Subcutaneous abdominal adipose tissue (tissue), 5 donors: ENCODE measurements at regions not wholly inside any gene's neighbourhood (a gene's known extent, or its start where the extent isn't known, plus 50 kb on each side); places are given as distances from the start of the nearest gene placed in this dataset.

Experiments
- H3K27ac ChIP-seq: one replicate; pipeline ENCODE4 v1.7.0; 2013; ENCODE audit warnings: low read depth, mild to moderate bottlenecking, inconsistent platforms, low read length, moderate library complexity
- H3K27me3 ChIP-seq, 5 donors: one replicate each; pipeline ENCODE4 v1.7.0; 2013; ENCODE audit warnings: low read length in 5 of 5, inconsistent platforms in 1 of 5; ENCODE audit not compliant: control insufficient read depth in 5 of 5, insufficient read depth in 4 of 5
- H3K36me3 ChIP-seq, 5 donors: one replicate each; pipeline ENCODE4 v1.7.0; 2013; ENCODE audit warnings: low read length in 5 of 5; ENCODE audit not compliant: control insufficient read depth in 5 of 5, insufficient read depth in 5 of 5
- H3K4me1 ChIP-seq, 5 donors: one replicate each; pipeline ENCODE4 v1.7.0; 2013; ENCODE audit warnings: low read length in 5 of 5, mild to moderate bottlenecking in 3 of 5, moderate library complexity in 1 of 5; ENCODE audit not compliant: control insufficient read depth in 5 of 5, insufficient read depth in 5 of 5
- H3K4me3 ChIP-seq, 5 donors: one replicate each; pipeline ENCODE4 v1.7.0; 2013; ENCODE audit warnings: low read length in 5 of 5, low read depth in 1 of 5
- H3K9ac ChIP-seq, 5 donors: one replicate each; pipeline ENCODE4 v1.7.0; 2013; ENCODE audit warnings: low read length in 5 of 5, mild to moderate bottlenecking in 4 of 5, moderate library complexity in 3 of 5
- H3K9me3 ChIP-seq, 5 donors: one replicate each; pipeline ENCODE4 v1.7.0; 2013; ENCODE audit warnings: low read length in 5 of 5; ENCODE audit not compliant: control insufficient read depth in 5 of 5
- donor health status: healthy.
- donor health status: healthy.
- donor health status: healthy.
- donor health status: healthy.
- donor health status: healthy.

DNA sequence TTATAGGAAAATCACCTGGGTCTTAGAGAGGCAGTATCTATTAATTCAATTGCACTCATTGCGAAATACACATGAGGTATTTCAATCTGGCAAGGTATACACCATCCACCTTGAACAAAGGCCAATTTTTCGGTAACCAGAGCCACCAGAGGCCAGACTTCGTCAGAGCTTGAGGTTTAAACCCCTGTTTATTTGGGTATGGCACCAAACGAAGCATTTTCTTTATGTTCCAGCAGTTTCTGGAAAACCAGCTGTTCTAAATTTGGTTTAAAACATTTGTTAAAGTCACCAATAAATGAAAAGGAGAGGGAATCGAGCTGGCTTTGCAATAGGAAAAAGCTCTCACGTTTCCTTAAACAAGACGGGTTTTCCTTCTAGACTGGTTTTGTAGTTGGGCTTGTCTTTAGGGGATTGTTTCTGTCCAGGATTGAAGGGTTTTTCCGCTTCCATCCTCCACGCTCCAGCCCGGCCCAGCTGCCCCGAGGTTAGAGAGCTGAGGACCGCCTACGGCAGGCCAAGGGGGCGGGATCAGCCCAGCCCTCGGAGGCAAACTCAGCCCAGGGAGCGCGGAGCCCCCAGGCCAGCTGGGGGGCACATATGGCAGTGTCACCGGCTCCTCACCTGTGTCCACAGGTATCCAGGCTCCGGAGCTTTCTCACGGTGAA, 539.4 kb upstream of the MGMT start:
- H3K27me3 ChIP-seq = peaks cover 0 to 17% (median 0%) of the 10 kb centered on the region in 5 donors
- H3K4me1 ChIP-seq = peaks cover 0 to 16% (median 0%) of the 10 kb centered on the region in 5 donors
- no peak overlapping the region for H3K27ac ChIP-seq
- no peak overlapping the region for H3K4me3 ChIP-seq
- no peaks in the 10 kb centered on the region for H3K36me3 ChIP-seq
- peak overlapping the region in 1 of 5 donors; percentile 18 for H3K9ac ChIP-seq
- H3K9me3 ChIP-seq = no peaks in the 10 kb centered on the region

DNA sequence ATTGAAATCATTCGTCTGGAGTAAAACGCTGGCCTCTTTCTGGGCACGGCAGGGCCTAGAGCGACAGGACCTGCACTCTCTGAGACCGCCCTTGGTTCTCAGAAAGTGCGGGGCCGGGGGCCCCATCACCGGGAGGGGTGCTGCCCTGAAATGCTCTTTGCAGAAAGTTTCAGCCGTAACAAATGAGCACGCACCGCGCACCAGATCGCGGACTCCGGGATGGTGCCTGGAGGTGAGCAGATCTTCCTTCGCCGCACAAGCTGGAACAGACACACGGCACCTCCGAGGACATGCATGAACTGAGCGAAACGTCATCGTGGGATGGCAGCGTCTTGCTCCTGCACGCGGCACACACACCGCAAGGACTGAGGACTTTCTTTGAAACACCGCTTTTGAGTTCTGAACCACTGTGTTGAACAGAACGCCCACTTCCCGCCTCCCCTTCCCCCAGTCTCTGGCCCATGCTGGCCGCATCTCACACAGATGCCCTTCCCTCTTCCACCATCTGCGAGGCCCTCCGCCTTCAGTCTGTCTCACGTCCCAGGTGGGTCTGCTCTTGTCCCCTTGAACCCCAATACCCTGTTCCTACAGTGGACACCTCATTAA, 538.7 kb upstream of the MGMT start:
- no peak overlapping the region for H3K4me3 ChIP-seq
- peaks cover 0 to 16% (median 0%) of the 10 kb centered on the region in 5 donors for H3K4me1 ChIP-seq
- H3K9ac ChIP-seq = no peak overlapping the region
- no peaks in the 10 kb centered on the region for H3K9me3 ChIP-seq
- peaks cover 0 to 17% (median 0%) of the 10 kb centered on the region in 5 donors for H3K27me3 ChIP-seq
- no peaks in the 10 kb centered on the region for H3K36me3 ChIP-seq
- no peak overlapping the region for H3K27ac ChIP-seq

DNA sequence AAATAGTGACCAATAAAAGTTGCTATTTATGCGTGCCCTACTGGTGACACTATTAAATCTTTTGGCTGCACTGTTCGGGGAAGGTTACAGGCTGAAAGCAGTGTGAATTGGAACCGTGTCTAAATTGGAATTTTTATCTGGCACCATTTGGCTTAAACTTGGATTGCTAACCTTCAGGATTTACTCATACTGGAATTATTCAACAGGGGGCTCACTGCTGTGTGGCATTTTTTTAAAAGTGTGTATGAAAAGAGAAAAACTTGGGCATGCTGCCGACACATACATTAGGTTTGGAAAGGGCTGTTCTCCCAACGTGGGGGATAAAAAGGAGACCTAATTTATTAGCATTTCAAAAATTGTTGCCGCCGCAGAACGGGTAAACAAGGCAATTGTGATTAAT, 537.9 kb upstream of the MGMT start:
- H3K4me1 ChIP-seq = peaks cover 0 to 16% (median 0%) of the 10 kb centered on the region in 5 donors
- H3K4me3 ChIP-seq = no peak overlapping the region
- H3K9ac ChIP-seq = no peak overlapping the region
- H3K27me3 ChIP-seq = peaks cover 0 to 17% (median 0%) of the 10 kb centered on the region in 5 donors
- no peaks in the 10 kb centered on the region for H3K36me3 ChIP-seq
- H3K9me3 ChIP-seq = no peaks in the 10 kb centered on the region
- no peak overlapping the region for H3K27ac ChIP-seq

DNA sequence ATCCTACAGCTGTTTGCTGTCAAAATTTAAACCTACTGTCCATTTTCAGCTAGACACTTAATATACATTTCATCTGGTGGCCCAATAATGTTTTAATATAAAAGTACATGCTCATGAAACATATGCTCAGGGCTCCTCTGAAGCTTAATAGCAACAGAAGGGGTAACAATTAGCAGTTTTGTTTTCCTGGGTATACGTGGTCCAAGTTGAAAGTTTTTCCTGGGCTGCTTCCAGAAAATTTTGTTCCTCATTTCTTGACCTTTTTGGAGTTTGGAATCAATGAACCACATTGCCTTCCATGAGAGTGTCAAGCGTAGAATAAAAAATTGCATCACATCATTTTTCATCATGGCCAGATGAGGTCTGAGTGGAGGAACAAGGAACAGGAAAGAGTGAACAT, 537.3 kb upstream of the MGMT start:
- Histone ChIP-seq H3K9me3 (no peaks in the 10 kb centered on the region), H3K4me1 (peaks cover 0 to 16% (median 0%) of the 10 kb centered on the region in 5 donors), H3K36me3 (no peaks in the 10 kb centered on the region), H3K27me3 (peaks cover 0 to 17% (median 0%) of the 10 kb centered on the region in 5 donors), H3K27ac (no peak overlapping the region), H3K9ac (no peak overlapping the region), H3K4me3 (no peak overlapping the region)

DNA sequence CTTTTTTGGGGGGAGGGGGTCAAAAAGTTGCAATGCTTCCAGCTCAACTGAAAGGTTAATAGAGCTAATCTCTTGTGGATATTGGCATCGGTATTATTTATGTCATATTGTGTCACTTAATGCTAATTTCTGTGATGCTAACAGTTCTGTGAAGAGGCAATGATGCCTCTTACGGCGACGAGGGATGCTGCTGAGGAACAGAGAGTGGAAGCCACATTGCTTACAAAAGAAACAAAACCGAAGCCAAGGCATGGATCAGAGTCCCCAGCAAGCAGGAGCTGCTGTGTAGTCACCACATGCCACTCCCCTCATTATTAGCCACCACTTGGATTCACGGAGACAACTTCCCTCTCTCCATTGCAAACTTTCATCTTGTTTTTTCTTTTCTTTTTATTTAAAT, 536.5 kb upstream of the MGMT start:
- Histone ChIP-seq H3K4me3 (no peak overlapping the region), H3K9ac (no peak overlapping the region), H3K27ac (no peak overlapping the region), H3K4me1 (peaks cover 0 to 16% (median 0%) of the 10 kb centered on the region in 5 donors), H3K27me3 (peaks cover 0 to 17% (median 0%) of the 10 kb centered on the region in 5 donors), H3K9me3 (no peaks in the 10 kb centered on the region), H3K36me3 (no peaks in the 10 kb centered on the region)

DNA sequence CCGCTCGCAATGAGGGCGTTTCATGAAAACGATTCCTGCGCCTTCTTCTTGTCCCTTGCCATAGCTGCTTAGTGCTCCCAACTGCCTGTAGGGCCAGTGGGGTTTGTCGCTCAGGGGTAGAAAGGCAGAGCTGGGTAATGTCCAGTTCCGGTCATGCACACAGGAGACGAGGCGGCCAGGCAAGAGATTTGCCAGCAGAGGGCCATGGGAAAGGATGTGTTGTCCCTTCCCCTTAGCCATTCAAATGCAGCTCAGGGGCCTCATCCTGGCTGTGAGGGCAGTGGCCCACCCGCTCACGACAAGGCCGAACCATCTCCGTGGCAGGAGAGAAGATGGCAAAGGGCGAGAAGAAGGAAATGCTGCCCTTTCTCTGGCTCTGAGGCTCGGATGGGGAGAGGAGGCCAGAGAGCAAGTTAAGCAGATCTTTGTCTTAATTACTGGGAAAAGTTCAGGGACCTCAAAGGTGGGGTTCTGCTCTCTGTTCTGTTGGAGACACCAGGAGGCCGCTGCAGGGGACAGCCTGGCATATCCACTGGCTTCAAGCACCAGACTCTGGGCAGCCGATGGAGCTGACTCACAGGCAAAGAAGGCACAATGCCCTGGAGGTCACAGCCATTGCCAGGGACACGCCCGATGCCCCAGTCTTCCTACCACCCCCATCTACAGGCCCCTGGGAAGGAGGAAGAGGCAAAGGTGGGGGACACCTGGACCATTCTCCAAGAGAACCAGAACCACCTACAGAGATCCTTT, 534.8 kb upstream of the MGMT start:
- H3K4me1 ChIP-seq = peaks cover 0 to 8% (median 0%) of the 10 kb centered on the region in 5 donors
- H3K36me3 ChIP-seq = no peaks in the 10 kb centered on the region
- H3K9ac ChIP-seq = no peak overlapping the region
- H3K9me3 ChIP-seq = no peaks in the 10 kb centered on the region
- no peak overlapping the region for H3K27ac ChIP-seq
- peaks cover 0 to 17% (median 0%) of the 10 kb centered on the region in 5 donors for H3K27me3 ChIP-seq
- H3K4me3 ChIP-seq = no peak overlapping the region

DNA sequence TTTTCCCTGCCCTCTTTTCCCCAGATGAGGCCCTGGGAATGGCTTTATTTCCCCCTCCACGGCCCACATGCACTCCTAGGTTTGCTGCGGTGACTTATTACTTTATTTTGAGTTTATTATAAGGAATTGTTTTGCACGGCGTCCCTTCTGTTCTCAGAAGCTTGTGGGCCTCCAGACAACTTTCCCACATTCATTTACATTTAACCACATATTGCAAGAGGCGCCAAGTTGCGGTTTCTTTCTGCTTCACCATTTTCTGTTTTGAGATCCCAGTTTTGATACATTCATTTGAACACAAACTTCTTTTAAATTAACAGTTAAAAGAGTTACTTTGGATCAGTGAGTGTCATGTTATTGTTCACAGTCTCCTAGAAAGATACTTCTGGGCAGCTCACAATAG, 532.5 kb upstream of the MGMT start:
- H3K9ac ChIP-seq = no peak overlapping the region
- no peaks in the 10 kb centered on the region for H3K9me3 ChIP-seq
- no peak overlapping the region for H3K27ac ChIP-seq
- H3K4me3 ChIP-seq = no peak overlapping the region
- H3K27me3 ChIP-seq = peaks cover 0 to 7% (median 0%) of the 10 kb centered on the region in 5 donors
- H3K4me1 ChIP-seq = no peaks in the 10 kb centered on the region
- H3K36me3 ChIP-seq = no peaks in the 10 kb centered on the region

DNA sequence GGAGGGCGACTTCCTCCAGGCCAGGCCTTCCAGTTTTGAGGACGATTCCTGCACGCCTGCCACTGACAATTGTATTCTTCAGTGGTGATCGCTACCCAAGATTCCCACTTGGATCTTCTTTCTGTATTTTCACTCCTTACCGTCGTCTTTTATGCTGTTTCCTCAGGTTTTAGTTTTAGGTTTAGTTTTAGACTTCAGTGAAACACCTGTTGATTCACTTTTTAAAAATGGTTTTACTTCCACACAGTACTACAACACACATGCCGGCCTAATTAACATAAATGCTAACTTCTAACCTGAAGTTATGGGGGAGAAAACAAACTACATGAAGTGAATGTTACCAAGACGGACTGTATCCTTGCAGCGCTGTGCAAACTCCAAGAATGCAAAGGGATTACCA, 530.6 kb upstream of the MGMT start:
- Histone ChIP-seq H3K27ac (no peak overlapping the region), H3K36me3 (no peaks in the 10 kb centered on the region), H3K4me3 (no peak overlapping the region), H3K9ac (no peak overlapping the region), H3K4me1 (no peaks in the 10 kb centered on the region), H3K9me3 (no peaks in the 10 kb centered on the region), H3K27me3 (peaks cover 0 to 3% (median 0%) of the 10 kb centered on the region in 5 donors)

DNA sequence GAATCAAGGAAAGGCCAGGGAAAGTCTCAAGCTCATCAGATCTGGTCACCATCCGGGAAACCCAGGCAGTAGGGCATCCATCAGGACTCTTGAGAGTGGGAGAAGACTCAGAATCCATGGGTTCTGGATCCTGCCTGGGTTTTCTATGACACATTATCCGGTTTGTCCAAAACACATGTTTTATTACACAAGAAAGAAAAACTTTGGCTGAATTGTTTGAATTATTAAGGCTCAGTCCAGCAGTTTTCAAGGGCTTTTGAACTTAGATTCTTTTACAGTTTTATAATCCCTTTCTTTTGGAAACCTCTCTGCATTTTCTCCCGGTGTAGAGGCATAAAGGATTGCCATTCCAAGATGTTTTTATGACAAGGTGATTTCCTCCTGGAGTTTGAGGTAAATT, 528.5 kb upstream of the MGMT start:
- Histone ChIP-seq H3K4me3 (no peak overlapping the region), H3K27ac (no peak overlapping the region)

DNA sequence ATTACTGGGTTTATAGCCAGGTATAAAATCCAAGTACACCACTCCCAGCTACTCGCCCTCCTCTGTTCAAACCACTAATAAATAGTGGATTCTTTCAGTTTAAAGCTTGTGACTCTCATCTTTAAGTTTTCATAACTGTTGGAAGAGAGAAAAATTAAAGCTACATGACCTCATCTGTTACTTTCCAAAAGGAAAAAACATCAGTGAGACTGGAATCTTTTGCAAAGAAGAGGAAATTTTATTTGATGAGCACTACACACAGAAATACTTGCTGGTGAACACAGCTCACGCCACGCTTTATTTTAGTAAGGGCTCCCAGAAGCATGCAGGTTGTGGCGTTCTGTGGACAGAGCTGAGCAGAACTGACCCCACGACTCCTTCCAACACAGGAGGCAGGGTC, 527.0 kb upstream of the MGMT start:
- H3K36me3 ChIP-seq = no peaks in the 10 kb centered on the region
- H3K9me3 ChIP-seq = peaks cover 0 to 5% (median 0%) of the 10 kb centered on the region in 5 donors
- no peak overlapping the region for H3K4me3 ChIP-seq
- no peak overlapping the region for H3K9ac ChIP-seq
- no peaks in the 10 kb centered on the region for H3K27me3 ChIP-seq
- H3K27ac ChIP-seq = no peak overlapping the region
- no peaks in the 10 kb centered on the region for H3K4me1 ChIP-seq

More for the DNA sequence above, 528.5 kb upstream of the MGMT start:
- H3K9me3 ChIP-seq = no peaks in the 10 kb centered on the region
- no peaks in the 10 kb centered on the region for H3K36me3 ChIP-seq
- H3K9ac ChIP-seq = no peak overlapping the region
- no peaks in the 10 kb centered on the region for H3K27me3 ChIP-seq
- H3K4me1 ChIP-seq = no peaks in the 10 kb centered on the region
